ENCODE measurements at regions not wholly inside any gene's neighbourhood (a gene's known extent, or its start where the extent isn't known, plus 50 kb on each side); places are given as distances from the start of the nearest gene placed in this dataset.
"Not testable (repeated sequence)": the region's sequence is repeated elsewhere in the genome, so short reads cannot be mapped to it uniquely, and the experiment has no call there.

DNA sequence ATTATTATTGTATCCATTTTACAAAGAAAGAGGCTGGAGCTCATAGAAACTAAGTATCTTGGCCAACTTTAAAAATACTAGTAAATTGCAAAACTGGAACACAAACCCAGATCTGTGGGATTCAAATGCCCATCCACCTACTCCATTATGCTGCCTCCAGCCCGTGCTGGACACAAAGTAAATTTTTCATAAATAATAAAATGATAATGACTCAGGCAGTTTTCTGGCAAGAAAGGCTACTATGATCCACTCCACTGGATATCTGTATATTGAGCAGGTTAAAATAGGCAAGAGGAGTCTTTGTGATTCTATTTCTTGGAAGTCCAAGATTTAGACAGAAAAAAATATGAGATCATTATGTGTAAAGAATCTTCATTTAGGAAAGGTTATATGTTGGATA, 138.3 kb upstream of the DUSP10 start:
- WGBS, 3 donors: 28 to 61% (median 29%) methylated on average over 1 of the region's 1 CpG
- no peak overlapping the region for H3K27ac ChIP-seq (ENCODE audit: low read depth, low read length)

DNA sequence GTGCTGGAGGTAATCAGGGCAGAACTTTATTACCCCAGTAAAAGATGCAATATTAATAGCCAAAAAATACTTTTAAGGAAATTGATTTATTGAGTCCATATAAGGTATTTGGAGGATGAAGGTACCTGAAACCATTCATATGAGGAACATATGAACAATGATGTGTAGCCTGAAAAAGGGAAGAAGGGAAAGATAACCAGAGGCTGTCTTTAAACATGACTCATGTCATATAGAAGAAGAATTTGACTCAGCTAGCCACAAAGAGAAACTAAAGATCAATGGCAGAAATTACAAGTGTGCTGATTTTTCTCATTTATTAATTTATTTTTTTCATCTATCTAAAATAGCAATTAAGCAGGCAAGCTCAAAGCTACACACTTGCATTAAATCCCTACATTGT, 136.2 kb upstream of the DUSP10 start:
- no peak overlapping the region for H3K27ac ChIP-seq (ENCODE audit: low read depth, low read length)

DNA sequence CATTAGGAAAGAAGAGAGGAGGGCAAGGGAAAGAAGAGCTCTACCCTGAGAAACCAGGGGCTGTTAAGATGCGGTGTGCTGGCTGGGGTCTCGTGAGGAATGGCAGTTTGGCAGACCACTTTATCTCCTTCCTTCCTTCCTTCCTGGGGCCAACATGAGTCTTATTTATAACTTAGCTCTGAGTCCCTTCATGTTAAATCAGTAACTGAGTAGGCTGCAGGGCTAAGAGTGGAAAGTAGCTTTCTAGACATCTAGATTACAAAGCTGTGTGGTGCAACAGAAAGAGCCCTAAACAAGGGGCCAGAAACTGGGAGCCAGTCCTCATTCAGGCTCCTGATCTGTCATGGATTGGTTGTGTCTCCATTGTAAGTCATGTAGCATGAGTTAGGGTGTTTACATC, 135.4 kb upstream of the DUSP10 start:
- WGBS, 3 donors: 47 to 83% (median 58%) methylated on average over 2 of the region's 2 CpGs
- H3K27ac ChIP-seq (ENCODE audit: low read depth, low read length): no peak overlapping the region

GRCh38 chr1:221875004-221875330, 133.1 kb upstream of the DUSP10 start:
- WGBS, 3 donors: 58 to 79% (median 60%) methylated on average over 4 of the region's 4 CpGs

GRCh38 chr1:221874285-221875003, 132.6 kb upstream of the DUSP10 start:
- no peak overlapping the region for H3K27ac ChIP-seq (ENCODE audit: low read depth, low read length)
- 91 to 94% (median 93%) methylated on average over 3 of the region's 3 CpGs for WGBS, 3 donors

More at GRCh38 chr1:221875004-221875330, 133.1 kb upstream of the DUSP10 start:
- no peak overlapping the region for H3K27ac ChIP-seq (ENCODE audit: low read depth, low read length)

- no peak overlapping the region for H3K27ac ChIP-seq (ENCODE audit: low read depth, low read length)
- WGBS, 3 donors: 51 to 87% (median 57%) methylated on average over 2 of the region's 2 CpGs
Measured at GRCh38 chr1:221873673-221874072, 131.8 kb upstream of the DUSP10 start.

GRCh38 chr1:221871056-221871455, 129.2 kb upstream of the DUSP10 start:
- H3K27ac ChIP-seq (ENCODE audit: low read depth, low read length): no peak overlapping the region
- 74 to 95% (median 86%) methylated on average over 6 of the region's 6 CpGs for WGBS, 3 donors

GRCh38 chr1:221869779-221870178, 127.9 kb upstream of the DUSP10 start:
- 82 to 87% (median 84%) methylated on average over 3 of the region's 3 CpGs for WGBS, 3 donors
- no peak overlapping the region for H3K27ac ChIP-seq (ENCODE audit: low read depth, low read length)

GRCh38 chr1:221868593-221869303, 126.9 kb upstream of the DUSP10 start:
- 75 to 87% (median 75%) methylated on average over 3 of the region's 3 CpGs for WGBS, 3 donors
- no peak overlapping the region for H3K27ac ChIP-seq (ENCODE audit: low read depth, low read length)

GRCh38 chr1:221867003-221867402, 125.1 kb upstream of the DUSP10 start:
- WGBS, 3 donors: 51 to 84% (median 78%) methylated on average over 1 of the region's 1 CpG

DNA sequence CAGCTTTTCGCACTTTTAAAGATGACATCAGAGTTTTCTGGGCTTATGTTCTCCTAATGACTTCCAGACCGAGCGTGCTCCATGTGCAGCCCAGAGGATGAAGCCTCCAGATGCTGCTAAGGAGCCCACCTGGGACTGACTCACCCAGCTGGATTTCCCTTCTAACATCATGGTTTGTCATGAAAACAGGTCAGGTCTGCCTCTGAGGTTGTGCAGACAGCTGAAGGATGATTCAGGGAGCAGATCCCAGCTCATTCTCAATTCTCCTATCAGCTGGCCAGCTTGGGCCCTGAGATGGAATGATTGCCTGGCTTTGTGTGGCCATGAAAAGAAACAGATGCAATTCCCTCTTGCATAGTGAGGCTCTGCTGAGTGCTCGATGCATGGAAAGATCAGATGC, 123.9 kb upstream of the DUSP10 start:
- H3K27ac ChIP-seq (ENCODE audit: low read depth, low read length): no peak overlapping the region
- 86 to 92% (median 87%) methylated on average over 4 of the region's 4 CpGs for WGBS, 3 donors

More at GRCh38 chr1:221867003-221867402, 125.1 kb upstream of the DUSP10 start:
- H3K27ac ChIP-seq (ENCODE audit: low read depth, low read length): no peak overlapping the region

DNA sequence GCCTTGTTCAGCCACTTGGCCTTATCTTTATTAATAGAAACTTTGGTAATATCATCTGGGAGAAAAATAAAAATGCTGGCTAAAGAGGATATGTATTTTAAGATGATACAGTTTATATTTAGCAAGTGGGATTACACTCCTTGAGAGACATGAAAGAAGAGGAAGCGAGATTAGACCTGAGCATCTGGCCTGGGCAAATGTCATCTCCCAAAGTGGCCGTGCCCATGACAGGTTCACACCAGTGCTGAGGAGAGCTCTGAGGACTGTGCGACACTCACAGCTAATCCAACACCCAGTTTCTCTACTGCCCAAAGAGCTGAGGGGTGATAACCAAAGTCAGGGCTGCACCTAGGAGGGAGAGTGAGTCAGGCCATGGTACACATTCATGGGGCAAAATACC, 121.7 kb upstream of the DUSP10 start:
- 89 to 95% (median 95%) methylated on average over 3 of the region's 3 CpGs for WGBS, 3 donors
- no peak overlapping the region for H3K27ac ChIP-seq (ENCODE audit: low read depth, low read length)

- 94 to 97% (median 95%) methylated on average over 3 of the region's 3 CpGs for WGBS, 3 donors
Measured at GRCh38 chr1:221862971-221863370, 121.1 kb upstream of the DUSP10 start.

GRCh38 chr1:221858818-221859611, 117.1 kb upstream of the DUSP10 start:
- no peak overlapping the region for H3K27ac ChIP-seq (ENCODE audit: low read depth, low read length)
- WGBS, 3 donors: 84 to 89% (median 88%) methylated on average over 3 of the region's 3 CpGs

More at GRCh38 chr1:221862971-221863370, 121.1 kb upstream of the DUSP10 start:
- no peak overlapping the region for H3K27ac ChIP-seq (ENCODE audit: low read depth, low read length)

DNA sequence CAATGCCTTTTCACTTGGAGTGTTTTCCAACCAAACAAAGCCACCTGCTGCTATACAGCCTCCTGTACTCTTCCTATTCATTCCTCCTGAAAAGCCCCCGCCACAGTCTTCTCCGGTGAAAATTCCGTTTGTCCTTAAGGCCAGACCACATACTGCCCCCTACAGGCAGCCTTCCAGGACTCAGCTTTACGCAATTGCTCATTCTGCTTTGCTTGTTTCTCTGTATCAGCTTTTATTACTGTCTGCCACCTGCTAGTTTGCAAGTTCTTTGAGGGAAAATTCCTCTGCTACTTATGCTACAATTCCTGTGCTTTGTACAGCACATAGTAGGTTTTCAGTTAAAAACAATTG, 115.2 kb upstream of the DUSP10 start:
- 76 to 96% (median 95%) methylated on average over 1 to 2 of the region's 4 CpGs for WGBS, 3 donors

DNA sequence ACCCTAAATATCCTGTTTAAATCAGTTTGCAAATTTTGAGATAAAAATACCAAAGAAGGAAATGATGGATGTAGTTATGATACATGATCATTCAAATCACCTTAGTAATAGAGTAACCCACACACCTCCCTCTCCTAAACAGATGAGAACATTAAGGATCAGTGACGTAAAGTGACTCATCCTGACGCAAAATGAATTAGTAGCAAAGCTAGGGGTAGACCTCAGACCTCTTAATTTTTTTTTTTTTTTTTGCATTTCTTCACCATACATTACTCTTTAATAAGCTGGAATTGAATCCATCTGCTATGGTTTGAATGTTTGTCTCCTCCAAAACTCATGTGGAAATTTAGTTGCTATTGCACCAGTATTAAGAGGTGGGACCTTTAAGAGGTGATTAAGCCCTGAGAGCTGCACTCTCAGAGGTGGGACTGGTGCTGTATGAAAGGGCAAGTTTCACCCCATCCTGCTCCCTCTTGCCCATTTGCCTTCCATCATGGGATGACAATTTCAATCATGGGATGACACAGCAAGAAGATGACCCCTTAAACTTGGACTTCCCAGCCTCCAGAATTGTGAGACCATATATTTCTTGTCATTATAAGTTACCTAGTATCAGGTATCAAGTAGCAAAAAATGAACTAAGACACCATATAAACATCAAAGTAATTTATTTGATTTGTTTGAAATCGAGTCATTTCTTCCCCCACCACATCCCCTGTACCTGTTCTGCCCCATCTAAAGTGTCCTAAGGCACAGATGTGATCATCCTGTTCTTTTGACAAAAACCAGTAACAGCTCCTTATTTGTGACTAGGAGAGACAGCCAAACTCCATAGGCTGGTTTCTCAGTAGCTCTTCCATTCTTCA, 114.6 kb upstream of the DUSP10 start:
- no peak overlapping the region for H3K27ac ChIP-seq (ENCODE audit: low read depth, low read length)
- whole genome bisulfite sequencing, 3 donors: 80 to 94% (median 92%) methylated on average over 3 of the region's 3 CpGs

More for the DNA sequence above, 115.2 kb upstream of the DUSP10 start:
- not testable (repeated sequence) for H3K27ac ChIP-seq (ENCODE audit: low read depth, low read length)

- H3K27ac ChIP-seq (ENCODE audit: low read depth, low read length): no peak overlapping the region
- 97 to 100% (median 97%) methylated on average over 2 of the region's 2 CpGs for WGBS, 3 donors
Measured at GRCh38 chr1:221855156-221855555, 113.3 kb upstream of the DUSP10 start.

DNA sequence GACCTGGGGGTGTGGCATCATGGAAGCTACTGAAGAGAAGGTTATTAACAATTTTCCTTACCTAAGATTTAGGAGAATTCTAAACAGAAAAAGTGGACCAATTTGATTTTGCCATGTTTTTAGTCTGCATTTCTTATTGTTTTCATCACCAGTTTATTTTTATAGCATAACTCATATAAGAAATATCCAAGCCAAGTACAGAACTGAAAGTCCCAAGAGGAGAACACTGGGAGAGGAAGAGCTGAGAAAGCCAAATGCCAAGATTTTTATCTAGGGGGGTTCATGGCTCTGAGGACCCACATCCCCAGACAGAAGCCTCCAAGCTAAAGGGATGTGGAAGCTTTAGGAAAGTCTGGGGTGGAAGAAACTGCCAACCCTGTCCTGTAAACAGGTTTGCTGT, 109.4 kb upstream of the DUSP10 start:
- H3K27ac ChIP-seq (ENCODE audit: low read depth, low read length): no peak overlapping the region

All from adipose tissue (tissue), 3 donors.